ENCODE measurements at regions not wholly inside any gene's neighbourhood (a gene's known extent, or its start where the extent isn't known, plus 50 kb on each side); places are given as distances from the start of the nearest gene placed in this dataset.

GRCh38 chr10:42111661-42112330, 526.6 kb downstream of the ZNF33B start:
- H3K14ac ChIP-seq (replicated peaks; ENCODE audit: low read depth, low read length) = no peak overlapping the region
- POLR2A ChIA-PET (ENCODE audit: unreplicated experiment) = no interaction called here
- no peak for TF ChIP-seq POLR2A (IDR thresholded peaks at IDR 0.05; ENCODE audit: low read depth, low read length)
- no peak for TF ChIP-seq NFE2L2 (IDR thresholded peaks at IDR 0.05; ENCODE audit: low read depth, low read length)
- TF ChIP-seq MAFK (IDR thresholded peaks at IDR 0.05; ENCODE audit: low read depth, low read length) = no peak
- TF ChIP-seq CHD1 (IDR thresholded peaks at IDR 0.05; ENCODE audit: low read depth, low read length) = no peak
- TF ChIP-seq FOS (IDR thresholded peaks at IDR 0.05; ENCODE audit: low read depth, low read length) = no peak
- CTCF ChIA-PET = no interaction called here
- no TSS peak for BruUV-seq (replicated peaks)
- H3K9me3 ChIP-seq (ENCODE audit: control insufficient read depth, insufficient read depth, low read length) = peaks cover 9% of the 10 kb centered on the region; the same call in 1 of the 2 replicates
- H3K36me3 ChIP-seq (ENCODE audit: control insufficient read depth, insufficient read depth, low read length) = no peaks in the 10 kb centered on the region
- H3K9me1 ChIP-seq (ENCODE audit: insufficient read depth, low read length) = no peaks in the 10 kb centered on the region
- no peak overlapping the region for H4K5ac ChIP-seq (ENCODE audit: low read depth, low read length)
- no peaks in the 10 kb centered on the region for H4K20me1 ChIP-seq (ENCODE audit: insufficient read depth, low read length)
- no peak overlapping the region for H3K23ac ChIP-seq (ENCODE audit: low read depth, low read length)
- dilution Hi-C loops (cut with HindIII; ENCODE audit: low sequenced_read_pairs, unreplicated experiment) = no loop called here
- DNase-seq (no peak), ATAC-seq (ENCODE audit: low read depth) (no peak)
- intact Hi-C loops (cut with micrococcal nuclease) = no loop called here
- no peak overlapping the region for H2AFZ ChIP-seq (replicated peaks; ENCODE audit: low read length, poor library complexity)
- H3K79me1 ChIP-seq (ENCODE audit: low read depth in 1 of 2, low read length in 2 of 2) = no peaks in the 10 kb centered on the region
- in situ Hi-C loops (cut with MboI; ENCODE audit: low sequenced_read_pairs) = no loop called here
- H3K4me1 ChIP-seq (ENCODE audit: control insufficient read depth, insufficient read depth, low read length) = no peaks in the 10 kb centered on the region
- no peak overlapping the region for H3K4me3 ChIP-seq (ENCODE audit: insufficient read depth, low read depth, low read length)
- H3K27me3 ChIP-seq (ENCODE audit: control insufficient read depth, insufficient read depth, low read length) = no peaks in the 10 kb centered on the region
- WGBS, 2 experiments (ENCODE audit: extremely low coverage in 2 of 2, insufficient read length in 1 of 2) = 88% methylated on average over 33 of the region's 43 CpGs; no CpG with 5 or more reads in 1 of the 2 experiments
- no peak overlapping the region for H4K8ac ChIP-seq (ENCODE audit: low read depth in 2 of 2, low read length in 2 of 2)
- no peak overlapping the region for H3K56ac ChIP-seq (ENCODE audit: extremely low read depth, insufficient read depth, low read length)
- no peak overlapping the region for H4K91ac ChIP-seq (ENCODE audit: insufficient read depth, low read depth, low read length)
- H3K4me2 ChIP-seq (ENCODE audit: low read depth, low read length) = no peak overlapping the region
- H2BK120ac ChIP-seq (ENCODE audit: low read depth, low read length) = no peak overlapping the region
- no peak overlapping the region for H2AK5ac ChIP-seq (ENCODE audit: low read depth, low read length)
- no peak overlapping the region for H3K9ac ChIP-seq (ENCODE audit: low read depth, low read length)
- no peak overlapping the region for H2BK15ac ChIP-seq (ENCODE audit: low read depth, low read length)
- H2BK5ac ChIP-seq (ENCODE audit: low read depth, low read length, poor library complexity, severe bottlenecking) = no peak overlapping the region
- H3K4ac ChIP-seq (ENCODE audit: low read depth, low read length) = no peak overlapping the region
- H2AK9ac ChIP-seq (replicated peaks; ENCODE audit: low read depth, low read length, poor library complexity) = no peak overlapping the region
- no peak overlapping the region for H2BK20ac ChIP-seq (ENCODE audit: low read depth, low read length)
- H3K27ac ChIP-seq (ENCODE audit: insufficient read depth, low read length) = no peak overlapping the region
- no peak overlapping the region for H3K18ac ChIP-seq (ENCODE audit: low read depth, low read length)
